Sigmoid colon (tissue), 6 donors: ENCODE measurements at regions not wholly inside any gene's neighbourhood (a gene's known extent, or its start where the extent isn't known, plus 50 kb on each side); places are given as distances from the start of the nearest gene placed in this dataset.

Experiments used
- DNase-seq: peaks from one replicate; pipeline ENCODE4 v3.0.0-alpha.2; 2019
- H3K27ac ChIP-seq, 4 donors: fragments of 200-600 bp; sonication (generic); one replicate each; pipeline ENCODE4 v1.5.1; 2016 to 2019; ENCODE audit warnings: mild to moderate bottlenecking in 1 of 4
- H3K27me3 ChIP-seq, 3 donors: fragments of 200-600 bp; sonication (generic); one replicate each; pipeline ENCODE4 v1.5.1; 2019; ENCODE audit warnings: mild to moderate bottlenecking in 1 of 3
- H3K36me3 ChIP-seq, 4 donors: fragments of 200-600 bp; sonication (generic); one replicate each; pipeline ENCODE4 v1.5.1; 2016 to 2019
- H3K4me1 ChIP-seq, 4 donors: fragments of 200-600 bp; sonication (generic); one replicate each; pipeline ENCODE4 v1.5.1; 2017 to 2019
- H3K4me3 ChIP-seq, 4 donors: fragments of 200-600 bp; sonication (generic); one replicate each; pipeline ENCODE4 v1.5.1; 2017 to 2019; ENCODE audit warnings: mild to moderate bottlenecking in 2 of 4, moderate library complexity in 1 of 4
- H3K9me3 ChIP-seq, 4 donors: fragments of 200-600 bp in 3 of 4; sonication (generic) in 3 of 4; one replicate each; pipeline versions ENCODE4 v1.5.1 to v1.6.1; 2013 to 2019
- EP300 ChIP-seq, 4 donors: sonication (generic); formaldehyde crosslinking; IDR thresholded peaks; one replicate each; pipeline ENCODE4 v1.6.1; 2017; ENCODE audit warnings: antibody characterized with exemption in 4 of 4
- POLR2A ChIP-seq, 2 donors: fragments of 450-650 bp; IDR thresholded peaks; one replicate each; pipeline ENCODE4 v1.6.1; 2016; ENCODE audit warnings: antibody characterized with exemption in 2 of 2, mild to moderate bottlenecking in 2 of 2, moderate library complexity in 2 of 2
- POLR2AphosphoS5 ChIP-seq, 4 donors: sonication (generic); formaldehyde crosslinking; IDR thresholded peaks; one replicate each; pipeline ENCODE4 v1.6.1; 2017; ENCODE audit warnings: antibody characterized with exemption in 4 of 4
- WGBS, 2 donors: extraction: QIAGEN DNeasy Blood & Tissue Kit; methylation state at CpG; one replicate each; pipeline ENCODE4 v1.1.7; 2013; 5-methylcytosine and 5-hydroxymethylcytosine counted together
- intact Hi-C: fragments of 100-400 bp; cut with DNase I; formaldehyde crosslinking; loops from one replicate; pipeline ENCODE4 v1.15.1; 2023
- TF ChIP-seq, protein P1 (sequence below), 4 experiments: fragments of 450-650 bp in 3 of 4; fragments of 200-600 bp in 1 of 4; IDR thresholded peaks; one replicate each; pipeline ENCODE4 v1.5.1; 2016 to 2019; ENCODE audit warnings: antibody characterized with exemption in 4 of 4, mild to moderate bottlenecking in 3 of 4, moderate library complexity in 2 of 4
- donor health status: healthy with polysubstance abuse.
- donor health status: healthy.

DNA sequence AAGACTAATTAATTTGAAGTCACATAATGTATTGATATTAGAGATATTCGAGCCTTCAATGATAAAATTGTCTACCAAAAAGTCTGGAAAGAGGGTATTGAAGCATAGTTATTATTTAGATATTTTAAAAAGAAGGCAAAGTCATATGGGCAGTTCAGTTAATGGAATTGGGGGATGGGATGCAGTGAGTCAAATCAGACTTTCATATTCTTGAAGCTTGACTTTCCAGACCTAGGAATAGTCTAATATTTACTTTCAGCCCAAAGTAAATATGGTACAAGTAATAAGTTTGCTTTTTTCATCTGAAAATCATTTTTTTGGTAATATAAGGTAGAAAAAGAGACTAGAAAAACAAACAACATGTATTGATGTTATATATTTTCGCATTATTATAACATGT lies 2017.8 kb downstream of the C4orf33 start:
- no peak for DNase-seq
- no peak overlapping the region for H3K27ac ChIP-seq
- H3K4me3 ChIP-seq = no peak overlapping the region
- intact Hi-C loops = no loop called here
- H3K4me1 ChIP-seq = no peaks in the 10 kb centered on the region
- WGBS, 2 donors = 59 to 77% methylated on average over 2 of the region's 2 CpGs
- no peaks in the 10 kb centered on the region for H3K27me3 ChIP-seq
- no peaks in the 10 kb centered on the region for H3K36me3 ChIP-seq
- no peak for TF ChIP-seq POLR2AphosphoS5 (IDR thresholded peaks at IDR 0.05)
- no peak for TF ChIP-seq EP300 (IDR thresholded peaks at IDR 0.05)
- TF ChIP-seq POLR2A (IDR thresholded peaks at IDR 0.05) = no peak
- H3K9me3 ChIP-seq = no peaks in the 10 kb centered on the region

DNA sequence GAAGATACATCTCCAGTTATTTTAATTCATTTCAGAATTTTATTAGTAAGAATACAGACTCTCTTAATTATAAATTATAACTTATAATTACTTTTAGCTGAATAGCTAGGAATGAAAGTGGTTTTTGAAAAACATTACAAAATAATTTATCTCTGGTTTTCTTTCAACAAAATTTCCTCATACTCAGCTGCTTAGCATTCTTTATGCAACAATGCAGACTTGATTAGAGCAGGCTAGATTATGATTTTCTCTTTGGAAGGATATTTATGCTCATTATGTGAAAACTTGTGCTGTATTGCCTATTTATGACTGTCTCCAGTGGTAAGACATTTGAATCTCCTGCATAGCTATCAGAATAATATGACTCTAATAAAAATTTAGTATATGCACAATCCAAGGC lies 2023.7 kb downstream of the C4orf33 start:
- DNase-seq = no peak
- intact Hi-C loops = no loop called here
- Histone ChIP-seq H3K27ac (no peak overlapping the region), H3K36me3 (no peaks in the 10 kb centered on the region), H3K27me3 (no peaks in the 10 kb centered on the region), H3K4me3 (no peak overlapping the region), H3K9me3 (no peaks in the 10 kb centered on the region), H3K4me1 (no peaks in the 10 kb centered on the region)
- TF ChIP-seq EP300 (IDR thresholded peaks at IDR 0.05) (no peak), POLR2AphosphoS5 (IDR thresholded peaks at IDR 0.05) (no peak), POLR2A (IDR thresholded peaks at IDR 0.05) (no peak)
- TF ChIP-seq, protein P1, sequence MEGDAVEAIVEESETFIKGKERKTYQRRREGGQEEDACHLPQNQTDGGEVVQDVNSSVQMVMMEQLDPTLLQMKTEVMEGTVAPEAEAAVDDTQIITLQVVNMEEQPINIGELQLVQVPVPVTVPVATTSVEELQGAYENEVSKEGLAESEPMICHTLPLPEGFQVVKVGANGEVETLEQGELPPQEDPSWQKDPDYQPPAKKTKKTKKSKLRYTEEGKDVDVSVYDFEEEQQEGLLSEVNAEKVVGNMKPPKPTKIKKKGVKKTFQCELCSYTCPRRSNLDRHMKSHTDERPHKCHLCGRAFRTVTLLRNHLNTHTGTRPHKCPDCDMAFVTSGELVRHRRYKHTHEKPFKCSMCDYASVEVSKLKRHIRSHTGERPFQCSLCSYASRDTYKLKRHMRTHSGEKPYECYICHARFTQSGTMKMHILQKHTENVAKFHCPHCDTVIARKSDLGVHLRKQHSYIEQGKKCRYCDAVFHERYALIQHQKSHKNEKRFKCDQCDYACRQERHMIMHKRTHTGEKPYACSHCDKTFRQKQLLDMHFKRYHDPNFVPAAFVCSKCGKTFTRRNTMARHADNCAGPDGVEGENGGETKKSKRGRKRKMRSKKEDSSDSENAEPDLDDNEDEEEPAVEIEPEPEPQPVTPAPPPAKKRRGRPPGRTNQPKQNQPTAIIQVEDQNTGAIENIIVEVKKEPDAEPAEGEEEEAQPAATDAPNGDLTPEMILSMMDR (IDR thresholded peaks at IDR 0.05) = no peak

DNA sequence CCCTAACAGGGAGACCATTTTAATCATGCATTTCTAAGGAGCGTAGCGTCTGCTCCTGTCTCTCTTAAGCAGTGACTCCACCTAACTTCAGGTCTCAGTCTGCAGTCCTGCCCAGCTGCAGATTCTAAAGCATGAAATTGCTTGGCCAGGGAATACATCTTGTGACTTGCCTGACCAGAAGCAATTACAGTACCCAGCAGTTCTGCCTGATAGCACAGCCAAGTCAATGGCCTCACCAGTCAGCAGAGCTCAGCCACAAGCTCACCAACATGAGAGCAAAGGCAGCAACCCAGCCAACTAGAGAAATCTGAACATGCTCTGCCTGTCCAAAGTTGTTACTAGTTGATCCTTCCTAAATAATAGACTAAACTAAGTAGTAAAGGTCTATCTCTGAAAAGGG lies 2011.9 kb upstream of the PCDH10 start:
- 94 to 99% methylated on average over 2 of the region's 2 CpGs for WGBS, 2 donors
- H3K9me3 ChIP-seq = no peaks in the 10 kb centered on the region
- no peaks in the 10 kb centered on the region for H3K27me3 ChIP-seq
- no peak overlapping the region for H3K27ac ChIP-seq
- TF ChIP-seq, protein P1 (IDR thresholded peaks at IDR 0.05) = no peak
- no peak for TF ChIP-seq POLR2AphosphoS5 (IDR thresholded peaks at IDR 0.05)
- no peak for TF ChIP-seq POLR2A (IDR thresholded peaks at IDR 0.05)
- TF ChIP-seq EP300 (IDR thresholded peaks at IDR 0.05) = no peak
- no peaks in the 10 kb centered on the region for H3K4me1 ChIP-seq
- no peak for DNase-seq
- no peaks in the 10 kb centered on the region for H3K36me3 ChIP-seq
- no peak overlapping the region for H3K4me3 ChIP-seq
- intact Hi-C loops = no loop called here

GRCh38 chr4:131159261-131159660 lies 1989.8 kb upstream of the PCDH10 start:
- no peaks in the 10 kb centered on the region for H3K4me1 ChIP-seq
- no peaks in the 10 kb centered on the region for H3K36me3 ChIP-seq
- no peaks in the 10 kb centered on the region for H3K9me3 ChIP-seq
- no peaks in the 10 kb centered on the region for H3K27me3 ChIP-seq
- no peak for DNase-seq
- TF ChIP-seq, protein P1 (IDR thresholded peaks at IDR 0.05) = no peak
- TF ChIP-seq POLR2AphosphoS5 (IDR thresholded peaks at IDR 0.05) (no peak), POLR2A (IDR thresholded peaks at IDR 0.05) (no peak), EP300 (IDR thresholded peaks at IDR 0.05) (no peak)
- H3K27ac ChIP-seq = no peak overlapping the region
- 71 to 75% methylated on average over 1 of the region's 1 CpG for WGBS, 2 donors
- intact Hi-C loops = no loop called here
- no peak overlapping the region for H3K4me3 ChIP-seq

GRCh38 chr4:131192318-131192717 lies 1956.8 kb upstream of the PCDH10 start:
- DNase-seq = no peak
- Histone ChIP-seq H3K4me3 (no peak overlapping the region), H3K27me3 (no peaks in the 10 kb centered on the region), H3K27ac (no peak overlapping the region), H3K9me3 (no peaks in the 10 kb centered on the region), H3K4me1 (no peaks in the 10 kb centered on the region), H3K36me3 (no peaks in the 10 kb centered on the region)
- intact Hi-C loops = no loop called here
- TF ChIP-seq, protein P1 (IDR thresholded peaks at IDR 0.05) = no peak
- TF ChIP-seq EP300 (IDR thresholded peaks at IDR 0.05) (no peak), POLR2A (IDR thresholded peaks at IDR 0.05) (no peak), POLR2AphosphoS5 (IDR thresholded peaks at IDR 0.05) (no peak)
- 71 to 75% methylated on average over 1 of the region's 1 CpG for WGBS, 2 donors
